DMS114 treated with DMSO at 0.1 percent for 48 hours (cell line): ENCODE measurements at regions not wholly inside any gene's neighbourhood (a gene's known extent, or its start where the extent isn't known, plus 50 kb on each side); places are given as distances from the start of the nearest gene placed in this dataset.

Experiments used
- DNase-seq: peaks from one replicate; lab custom pipeline; 2025; ENCODE audit not compliant: unreplicated experiment; lab: John Stamatoyannopoulos, UW

DNA sequence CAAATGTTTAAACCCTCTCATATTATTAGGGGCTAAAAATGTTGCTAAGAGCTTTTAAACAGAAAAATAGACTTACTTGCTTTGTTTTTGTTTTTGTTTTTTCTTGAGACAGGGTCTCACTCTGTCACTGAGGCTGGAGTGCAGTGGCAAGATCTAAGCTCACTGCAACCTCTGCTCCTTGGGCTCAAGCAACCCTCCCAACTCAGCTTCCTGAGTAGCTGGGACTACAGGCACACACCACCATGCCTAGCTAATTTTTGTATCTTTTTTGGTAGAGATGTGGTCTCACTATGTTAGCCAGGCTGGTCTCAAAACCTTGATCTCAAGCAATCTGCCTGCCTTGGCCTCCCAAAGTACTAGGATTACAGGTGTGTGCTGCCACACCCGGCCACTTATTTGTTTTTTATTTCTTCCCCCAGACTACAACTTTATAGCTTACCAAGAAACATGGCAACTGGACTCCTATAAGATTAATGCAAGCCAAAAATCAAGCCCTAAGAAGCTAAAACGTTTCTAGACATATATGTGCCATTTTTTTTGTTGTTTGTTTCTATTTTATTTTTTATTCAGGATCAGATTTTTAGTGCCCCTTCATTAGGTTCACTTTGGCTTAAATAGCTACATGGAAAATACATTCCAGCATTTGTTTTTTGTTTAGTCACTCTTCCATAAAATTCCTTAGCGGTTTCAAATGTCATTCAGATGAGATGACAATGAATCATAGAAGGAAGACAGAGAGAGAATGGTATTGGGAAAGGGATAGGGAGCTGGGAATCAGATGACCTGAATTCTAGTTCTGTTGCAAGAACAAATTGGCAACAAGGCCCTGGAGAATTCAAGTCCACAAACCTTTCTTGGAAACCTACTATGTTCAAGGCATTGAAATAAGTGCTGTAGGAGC is 163.4 kb upstream of the MKLN1 start:
- DNase-seq = no peak

DNA sequence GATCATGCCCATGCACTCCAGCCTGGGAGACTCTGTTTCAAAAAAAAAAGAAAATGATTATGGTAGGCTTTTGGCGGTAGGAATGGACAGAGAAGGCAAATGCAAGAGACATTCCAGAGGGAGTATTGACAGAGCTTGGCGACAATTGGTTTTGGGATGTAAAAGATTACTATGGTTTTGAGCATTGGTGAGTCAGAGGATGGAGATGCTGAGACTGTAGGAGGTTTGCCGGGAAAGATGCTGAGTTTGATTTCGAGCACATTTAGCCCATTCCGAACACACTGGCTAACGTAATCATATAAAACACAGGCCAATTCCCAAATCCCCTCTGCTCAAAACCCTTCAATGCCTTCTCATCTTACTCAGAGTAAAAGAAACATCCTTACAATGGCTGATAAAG is 161.6 kb upstream of the MKLN1 start:
- no peak for DNase-seq

DNA sequence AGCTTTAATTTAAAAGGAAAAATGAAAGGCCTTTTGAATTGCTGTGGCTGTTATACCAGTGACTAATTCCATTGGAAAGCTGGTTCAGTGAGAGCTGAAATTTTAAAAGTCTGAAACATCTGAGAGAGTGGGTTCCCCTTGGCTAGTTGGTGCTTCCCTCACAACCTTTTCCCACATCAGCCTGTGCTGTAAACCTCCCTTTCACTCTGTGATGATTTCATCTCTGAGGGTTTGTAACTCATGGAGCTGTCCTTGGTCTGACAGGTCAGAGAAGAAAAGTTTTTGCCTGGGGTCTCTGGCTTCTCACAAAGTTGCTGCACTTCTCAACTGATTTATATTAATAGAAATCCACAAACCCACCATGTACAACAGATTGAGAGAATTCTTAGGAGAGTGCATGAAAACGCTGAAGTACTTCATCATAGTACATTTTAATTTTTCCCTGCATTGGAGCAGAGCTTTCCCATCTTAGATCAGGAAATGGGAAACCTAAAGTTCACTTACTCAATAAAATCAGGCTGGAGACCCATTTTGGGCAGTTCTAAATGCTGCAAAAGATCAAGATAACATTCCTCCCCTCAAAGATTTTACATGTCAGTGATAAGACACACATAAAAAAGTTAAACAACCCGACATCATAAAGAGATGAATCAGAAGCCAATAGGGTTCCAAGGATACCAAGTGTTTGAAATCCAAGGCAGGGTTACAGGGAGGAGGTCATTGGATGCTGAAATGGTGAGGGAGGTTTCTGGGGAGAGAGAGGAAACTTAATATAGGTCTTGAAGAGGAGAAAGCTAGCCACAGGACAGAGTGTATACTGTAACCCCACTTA is 157.0 kb upstream of the MKLN1 start:
- DNase-seq = no peak

GRCh38 chr7:131173145-131173890 is 154.4 kb upstream of the MKLN1 start:
- no peak for DNase-seq

- DNase-seq = no peak
Measured at GRCh38 chr7:131174391-131174790, 153.3 kb upstream of the MKLN1 start.

DNA sequence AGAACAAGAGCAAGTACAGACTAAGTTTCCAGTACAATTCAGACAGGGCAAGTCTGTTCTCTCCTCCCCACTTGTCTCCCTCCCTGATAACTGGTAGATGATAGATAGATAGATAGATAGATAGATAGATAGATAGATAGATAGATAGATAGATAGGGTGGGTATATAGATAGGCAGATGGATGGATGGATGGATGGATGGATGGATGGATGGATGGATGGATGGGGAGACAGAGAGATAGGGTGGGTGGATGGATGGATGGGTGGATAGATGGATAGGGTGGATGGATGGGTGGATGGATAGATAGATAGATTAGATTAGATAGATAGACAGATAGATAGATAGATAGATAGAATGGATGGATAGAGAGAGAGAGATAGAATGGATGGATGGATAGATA is 152.8 kb upstream of the MKLN1 start:
- no peak for DNase-seq

- no peak for DNase-seq
Measured at GRCh38 chr7:131182446-131183058, 145.1 kb upstream of the MKLN1 start.

- no peak for DNase-seq
Measured at GRCh38 chr7:131183072-131183471, 144.6 kb upstream of the MKLN1 start.

- no peak for DNase-seq
Measured at GRCh38 chr7:131183611-131184119, 144.0 kb upstream of the MKLN1 start.

GRCh38 chr7:131186816-131187215 is 140.9 kb upstream of the MKLN1 start:
- no peak for DNase-seq

GRCh38 chr7:131188367-131189339 is 139.0 kb upstream of the MKLN1 start:
- DNase-seq = no peak

DNA sequence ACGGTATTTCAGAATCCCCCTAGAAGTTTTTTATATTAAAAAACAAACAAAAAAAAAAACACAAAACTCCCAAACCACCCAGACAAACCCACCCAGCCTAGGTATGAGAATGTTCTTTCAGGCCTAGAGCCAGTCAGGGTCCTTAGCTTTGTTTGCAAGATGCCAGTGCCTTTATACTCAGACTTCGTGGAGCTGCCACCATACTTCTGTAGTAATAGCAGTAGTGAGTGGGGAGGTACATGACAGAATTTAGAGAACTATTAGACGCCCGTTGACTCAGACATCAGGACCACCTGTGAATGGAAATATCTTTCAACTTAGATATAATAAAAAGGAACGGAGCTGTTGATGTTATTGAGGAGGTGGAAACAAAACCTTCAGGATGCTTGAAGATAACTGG is 138.2 kb upstream of the MKLN1 start:
- DNase-seq = no peak

GRCh38 chr7:131190146-131190545 is 137.5 kb upstream of the MKLN1 start:
- DNase-seq = no peak

DNA sequence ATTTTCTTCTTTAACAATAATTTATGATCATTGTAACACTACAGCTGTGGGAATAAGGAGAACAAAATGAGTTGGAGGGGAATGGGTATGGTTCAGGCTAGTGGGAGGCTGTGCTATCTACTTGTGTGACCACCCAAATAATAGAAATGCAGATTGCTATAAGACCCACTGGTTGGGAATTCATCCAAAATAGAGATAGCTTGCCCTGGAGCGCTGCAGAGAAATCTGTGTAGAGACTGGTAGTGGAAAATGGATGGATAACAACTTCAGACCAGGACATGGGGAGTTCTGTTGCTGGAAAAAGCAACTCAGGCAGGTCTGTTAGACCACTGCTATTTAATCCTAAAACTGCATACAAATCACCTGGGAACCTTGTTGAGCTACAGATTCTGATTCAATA is 137.1 kb upstream of the MKLN1 start:
- no peak for DNase-seq

DNA sequence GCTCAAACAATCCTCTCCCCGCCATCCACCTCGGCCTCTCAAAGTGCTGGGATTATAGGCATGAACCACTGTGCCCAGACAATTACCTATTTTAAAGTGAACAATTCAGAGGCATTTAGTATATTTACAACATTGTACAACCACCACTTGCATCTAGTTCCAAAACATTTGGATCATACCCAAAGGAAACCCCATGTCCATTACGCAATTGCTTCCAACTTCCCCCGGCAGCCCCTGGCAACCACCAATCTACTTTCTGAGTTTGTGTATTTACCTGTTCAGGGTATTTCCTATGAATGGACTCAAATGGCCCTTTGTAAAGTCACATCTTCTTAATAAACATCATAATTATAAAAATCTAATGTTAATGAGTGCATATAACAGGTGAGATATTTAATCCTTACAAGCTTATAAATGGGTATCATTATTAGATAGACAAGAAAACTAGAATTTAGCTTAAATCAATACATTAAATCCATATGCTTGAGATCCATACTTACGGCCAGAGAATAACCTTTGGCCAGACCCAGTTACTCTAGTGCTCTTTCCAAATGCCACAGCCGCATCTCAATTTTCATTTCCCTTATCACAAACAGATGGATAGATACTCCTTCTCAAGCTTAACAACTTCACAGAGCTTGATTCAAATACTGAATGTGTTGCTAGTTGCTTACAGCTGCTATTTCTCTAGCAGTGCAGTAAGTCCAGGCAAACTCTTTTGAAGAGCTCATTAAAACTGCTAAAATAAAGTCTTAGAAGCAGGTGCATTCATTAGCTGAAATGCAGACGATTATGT is 133.4 kb upstream of the MKLN1 start:
- no peak for DNase-seq

- DNase-seq = no peak
Measured at GRCh38 chr7:131196803-131197202, 130.9 kb upstream of the MKLN1 start.

- no peak for DNase-seq
Measured at GRCh38 chr7:131197920-131198615, 129.6 kb upstream of the MKLN1 start.

DNA sequence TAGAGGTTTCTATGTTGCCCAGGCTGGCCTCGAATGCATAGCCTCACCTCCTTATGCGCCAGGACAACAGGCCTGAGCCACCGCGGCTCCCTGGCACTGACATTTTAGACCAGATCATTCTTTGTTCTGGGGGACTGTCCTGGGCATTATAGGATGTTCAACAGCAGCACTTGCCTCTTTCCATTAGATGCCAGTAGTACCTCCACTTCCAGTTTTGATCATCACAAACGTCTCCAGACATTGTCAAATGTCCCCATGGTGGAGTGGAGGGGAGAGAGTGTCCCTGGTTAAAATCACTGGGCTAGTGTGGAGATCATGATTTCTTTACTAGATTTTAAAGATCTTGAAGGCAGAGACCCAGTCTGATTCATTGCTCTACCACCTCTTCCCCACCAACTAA is 125.2 kb upstream of the MKLN1 start:
- DNase-seq = no peak
